HG02885 (cell line): ENCODE measurements at regions not wholly inside any gene's neighbourhood (a gene's known extent, or its start where the extent isn't known, plus 50 kb on each side); places are given as distances from the start of the nearest gene placed in this dataset.
"Not testable (repeated sequence)": the region's sequence is repeated elsewhere in the genome, so short reads cannot be mapped to it uniquely, and the experiment has no call there.

Experiments used
- ATAC-seq: cut with Tn5 transposase; IDR thresholded peaks from one replicate; pipeline ENCODE4 v1.9.1; 2021; ENCODE audit warnings: mild to moderate bottlenecking; ENCODE audit not compliant: unreplicated experiment, poor library complexity

- no peak for ATAC-seq
These were observed 148.4 kb upstream of the FOXQ1 start for GRCh38 chr6:1163501-1163900.

GRCh38 chr6:1162367-1163275 is 149.3 kb upstream of the FOXQ1 start:
- ATAC-seq = no peak

GRCh38 chr6:1156411-1156810 is 155.5 kb upstream of the FOXQ1 start:
- not testable (repeated sequence) for ATAC-seq

- no peak for ATAC-seq
These were observed 158.1 kb upstream of the FOXQ1 start for GRCh38 chr6:1153696-1154245.

GRCh38 chr6:1146500-1146899 is 165.4 kb upstream of the FOXQ1 start:
- no peak for ATAC-seq

GRCh38 chr6:1145768-1146218 is 166.1 kb upstream of the FOXQ1 start:
- ATAC-seq = no peak

- ATAC-seq = no peak
These were observed 166.8 kb upstream of the FOXQ1 start for GRCh38 chr6:1144842-1145767.

GRCh38 chr6:1143655-1144054 is 168.2 kb upstream of the FOXQ1 start:
- no peak for ATAC-seq

GRCh38 chr6:1139155-1139890 is 172.6 kb upstream of the FOXQ1 start:
- no peak for ATAC-seq

GRCh38 chr6:1137849-1138248 is 174.0 kb upstream of the FOXQ1 start:
- ATAC-seq = no peak

- no peak for ATAC-seq
These were observed 175.1 kb upstream of the FOXQ1 start for GRCh38 chr6:1136827-1137226.

- no peak for ATAC-seq
These were observed 175.5 kb upstream of the FOXQ1 start for GRCh38 chr6:1136415-1136774.

- no peak for ATAC-seq
These were observed 176.0 kb upstream of the FOXQ1 start for GRCh38 chr6:1135726-1136414.

- ATAC-seq = no peak
These were observed 180.4 kb upstream of the FOXQ1 start for GRCh38 chr6:1131285-1132079.

GRCh38 chr6:1130709-1131108 is 181.2 kb upstream of the FOXQ1 start:
- no peak for ATAC-seq

GRCh38 chr6:1129131-1129530 is 182.8 kb upstream of the FOXQ1 start:
- no peak for ATAC-seq

GRCh38 chr6:1127597-1128288 is 184.2 kb upstream of the FOXQ1 start:
- no peak for ATAC-seq

GRCh38 chr6:1127129-1127528 is 184.8 kb upstream of the FOXQ1 start:
- ATAC-seq = no peak
